ENCODE measurements at regions not wholly inside any gene's neighbourhood (a gene's known extent, or its start where the extent isn't known, plus 50 kb on each side); places are given as distances from the start of the nearest gene placed in this dataset.
"Not testable (repeated sequence)": the region's sequence is repeated elsewhere in the genome, so short reads cannot be mapped to it uniquely, and the experiment has no call there.

DNA sequence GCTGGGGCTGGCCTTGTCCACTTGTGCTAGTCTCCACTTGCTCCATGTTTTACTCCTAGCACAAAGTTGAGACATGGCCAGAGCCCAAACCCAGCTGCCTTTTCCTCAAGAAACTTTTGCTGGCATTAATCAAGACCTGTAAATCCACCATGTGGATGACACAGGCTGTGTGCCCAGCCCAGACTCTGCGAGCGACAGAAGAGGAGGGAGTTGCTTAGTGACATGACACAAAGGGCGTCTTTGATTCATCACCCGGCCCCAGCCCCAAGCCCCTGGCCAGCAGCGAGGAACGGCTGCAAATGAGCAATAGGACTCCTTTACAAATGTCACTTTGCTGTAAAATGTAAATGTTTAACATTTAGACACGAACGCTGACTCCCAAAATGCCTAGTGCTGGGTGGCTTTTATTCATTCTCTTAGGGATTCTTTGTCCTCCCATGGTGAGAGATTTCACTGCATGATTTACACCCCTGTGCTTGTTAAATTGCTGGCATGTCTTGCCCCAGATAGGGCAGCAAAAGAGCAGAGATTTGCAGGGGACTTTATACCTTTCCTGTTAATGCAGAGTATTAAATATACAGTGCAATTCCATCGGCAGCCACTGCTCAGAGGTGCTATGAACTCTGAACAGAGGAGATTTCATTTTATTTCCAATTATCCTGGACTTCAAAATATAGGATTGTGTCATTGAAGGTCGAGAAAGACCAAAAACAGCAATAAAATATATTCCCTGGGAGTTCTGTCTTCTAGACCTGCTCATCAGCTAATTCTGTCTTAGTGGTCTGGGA, 263.6 kb upstream of the NCAM1 start:
- no peak for DNase-seq (ENCODE audit: low read depth)

DNA sequence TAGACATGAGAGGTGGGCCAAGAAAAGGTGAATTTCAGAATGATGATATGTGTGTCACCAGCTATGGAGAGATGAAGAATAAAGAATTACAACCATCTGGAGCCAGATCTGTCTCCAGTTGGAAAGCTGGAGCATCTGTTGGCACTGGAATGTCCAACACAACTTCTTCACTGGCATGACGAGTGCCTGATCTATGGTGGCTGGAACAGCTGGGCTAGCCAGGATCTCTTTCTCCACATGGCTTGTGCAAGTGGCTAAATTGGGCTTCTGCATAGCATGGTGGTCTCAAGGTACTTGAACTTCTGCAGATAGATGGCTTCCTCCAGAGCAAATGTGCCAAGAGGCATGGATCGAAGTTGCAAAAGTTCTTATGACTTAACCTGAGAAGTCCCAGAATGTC, 256.1 kb upstream of the NCAM1 start:
- no peak for DNase-seq (ENCODE audit: low read depth)

DNA sequence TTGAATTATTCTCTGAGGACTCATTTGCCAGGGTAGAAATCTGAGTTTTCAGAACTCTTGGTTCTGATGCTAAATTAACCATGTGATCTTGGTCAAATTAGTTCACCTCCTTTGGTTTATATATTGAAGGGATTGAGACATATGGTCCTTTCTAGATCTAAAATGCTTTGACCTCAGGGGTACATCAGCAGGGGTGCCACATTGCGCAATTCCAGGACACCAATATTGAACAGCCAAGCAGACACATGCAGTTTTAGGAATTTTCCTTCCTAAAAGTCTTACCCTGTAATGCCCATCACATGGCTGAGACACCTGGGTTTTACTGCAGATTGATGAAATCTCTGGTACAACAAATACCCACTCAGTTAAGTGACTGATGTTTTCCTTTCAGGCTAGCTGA, 254.4 kb upstream of the NCAM1 start:
- DNase-seq (ENCODE audit: low read depth), result no peak

DNA sequence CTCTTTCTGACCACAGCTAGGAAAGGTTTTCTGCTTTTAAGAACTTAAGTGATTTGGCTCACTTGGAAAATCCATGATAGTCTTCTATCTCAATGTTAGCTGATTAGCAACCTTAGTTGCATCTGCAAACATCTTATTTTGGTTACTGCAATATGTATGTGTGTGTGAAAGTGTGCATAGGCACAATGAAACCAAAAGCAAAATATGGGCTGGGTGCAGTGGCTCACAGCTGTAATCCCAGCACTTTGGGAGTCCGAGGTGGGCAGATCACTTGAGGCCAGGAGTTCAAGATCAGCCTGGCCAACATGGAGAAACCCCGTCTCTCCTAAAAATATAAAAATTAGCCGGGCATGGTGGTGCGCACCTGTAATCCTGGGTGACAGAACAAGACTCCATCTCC, 246.9 kb upstream of the NCAM1 start:
- DNase-seq (ENCODE audit: low read depth), result not testable (repeated sequence)

GRCh38 chr11:112715056-112715455, 246.2 kb upstream of the NCAM1 start:
- no peak for DNase-seq (ENCODE audit: low read depth)

DNA sequence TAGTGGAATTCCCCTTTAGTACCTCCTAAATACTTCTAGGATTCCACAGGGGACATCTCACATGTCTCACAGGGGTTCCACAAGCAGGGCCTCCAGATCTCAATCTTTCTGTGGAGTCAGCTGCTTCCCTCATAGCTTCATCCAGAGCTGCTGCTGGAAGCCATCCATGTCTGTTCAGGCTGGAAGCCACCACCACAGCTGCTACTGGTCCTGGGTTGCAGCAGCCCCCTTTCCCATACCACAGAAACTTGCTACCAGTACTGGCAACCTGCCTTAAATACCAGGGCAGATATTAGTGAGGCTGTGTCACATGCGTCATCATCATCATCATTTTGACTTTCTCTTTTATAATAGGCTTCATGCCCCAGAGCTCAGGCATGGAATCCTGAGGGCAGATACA, 242.7 kb upstream of the NCAM1 start:
- DNase-seq (ENCODE audit: low read depth), result no peak

- no peak for DNase-seq (ENCODE audit: low read depth)
These were observed 241.3 kb upstream of the NCAM1 start for GRCh38 chr11:112719736-112720525.

GRCh38 chr11:112722148-112722547, 239.1 kb upstream of the NCAM1 start:
- no peak for DNase-seq (ENCODE audit: low read depth)

DNA sequence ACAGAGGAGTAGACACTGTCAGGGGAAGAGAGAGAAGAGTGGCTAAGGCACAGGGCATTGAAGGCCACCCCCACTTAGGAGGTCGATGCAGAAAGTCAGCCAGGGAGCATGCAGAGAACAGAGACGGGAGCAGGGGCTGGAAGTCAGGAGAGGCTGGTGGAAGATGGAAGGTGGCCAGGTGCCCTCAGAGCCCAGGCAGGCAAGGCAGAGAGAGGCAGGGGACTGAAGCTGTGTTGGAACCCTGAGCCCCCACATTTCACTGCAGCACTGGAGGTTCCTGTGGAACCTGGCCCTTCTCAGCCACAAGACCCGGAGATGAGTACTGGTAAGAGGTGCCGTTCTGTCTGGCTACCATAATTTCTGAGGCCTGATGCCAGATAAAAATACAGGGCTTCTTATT, 238.3 kb upstream of the NCAM1 start:
- no peak for DNase-seq (ENCODE audit: low read depth)

GRCh38 chr11:112723676-112724495, 237.3 kb upstream of the NCAM1 start:
- no peak for DNase-seq (ENCODE audit: low read depth)

- DNase-seq (ENCODE audit: low read depth), result no peak
These were observed 236.8 kb upstream of the NCAM1 start for GRCh38 chr11:112724496-112724790.

DNA sequence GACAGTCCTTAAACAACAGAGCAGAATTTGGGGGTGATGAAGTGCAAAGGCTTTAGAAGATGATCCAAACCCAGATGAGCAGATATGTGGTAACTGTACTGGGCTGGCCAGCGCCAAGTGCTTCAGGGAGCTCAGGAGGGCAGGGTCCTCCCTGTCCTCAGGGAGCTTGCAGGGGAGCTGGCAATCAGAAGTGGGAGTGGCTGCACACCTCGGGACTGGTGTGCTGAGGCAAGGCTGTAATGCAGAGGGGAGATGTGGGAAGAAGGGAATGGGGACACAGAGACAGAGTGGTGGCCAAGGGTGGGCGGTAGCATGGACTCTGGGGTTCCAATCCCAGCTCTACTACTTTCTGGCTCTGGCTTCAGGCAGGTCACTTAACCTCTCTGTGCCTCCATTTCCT, 235.6 kb upstream of the NCAM1 start:
- no peak for DNase-seq (ENCODE audit: low read depth)

DNA sequence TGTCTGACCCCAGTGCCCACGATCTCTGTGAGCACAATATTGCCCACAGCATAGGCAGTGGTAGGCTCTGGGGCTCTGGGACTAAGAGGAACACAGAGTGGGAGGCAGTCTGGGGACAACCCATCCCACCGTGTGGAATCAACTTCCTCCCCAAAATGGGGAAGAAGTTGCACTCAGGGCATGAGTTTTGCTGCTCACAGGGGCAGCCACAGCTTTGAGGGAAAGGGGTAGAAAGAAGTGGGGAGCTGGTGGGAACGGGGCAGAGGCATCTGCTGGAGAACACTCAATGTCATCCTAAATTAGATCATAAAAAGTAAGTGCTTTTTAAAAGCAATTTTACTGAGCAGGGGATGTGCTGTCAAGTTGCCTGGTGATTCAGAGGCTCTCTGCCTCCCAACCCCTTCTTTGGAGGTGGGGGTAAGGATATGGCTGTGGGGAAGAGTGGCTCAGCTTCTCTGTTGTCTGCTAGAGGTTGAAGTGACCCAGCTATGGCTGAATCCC, 233.8 kb upstream of the NCAM1 start:
- no peak for DNase-seq (ENCODE audit: low read depth)

DNA sequence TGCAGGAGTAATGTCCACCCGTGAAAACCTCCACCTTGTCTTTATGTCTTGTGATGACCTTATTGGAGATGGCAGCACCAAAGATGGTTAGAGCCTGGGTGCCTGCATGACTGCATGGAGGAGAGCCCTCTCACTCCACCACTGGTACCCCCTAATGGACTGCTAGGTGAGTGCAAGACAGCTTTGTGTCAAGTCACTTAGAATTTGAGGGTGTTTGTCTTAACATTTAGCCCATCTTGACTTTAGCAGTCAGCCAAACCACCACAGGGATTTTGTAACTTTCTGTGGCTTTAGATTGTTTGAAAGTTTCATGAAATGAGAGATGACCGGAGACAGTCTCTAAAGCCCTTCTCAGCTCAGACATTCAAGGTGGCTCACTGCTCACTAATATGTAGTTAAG, 232.9 kb upstream of the NCAM1 start:
- no peak for DNase-seq (ENCODE audit: low read depth)

DNA sequence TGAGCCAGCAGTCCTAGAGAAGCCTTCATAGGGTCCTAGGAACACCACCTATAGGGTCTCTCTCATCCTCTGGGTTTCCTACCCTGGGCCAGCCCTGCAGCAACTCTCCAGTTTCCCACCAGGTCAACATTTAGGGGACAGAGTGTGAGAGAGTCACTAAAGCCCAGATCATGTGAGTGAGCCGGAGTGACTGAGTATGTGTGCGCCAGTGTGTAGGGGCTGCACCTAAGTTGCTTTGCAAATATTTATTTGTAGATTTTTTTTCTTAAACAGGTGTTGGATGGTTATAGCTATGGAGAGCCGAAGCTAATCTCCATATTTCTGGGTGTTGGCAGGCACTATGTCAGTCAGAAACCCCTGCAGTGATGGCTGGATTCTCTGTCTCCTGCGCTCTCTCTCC, 232.5 kb upstream of the NCAM1 start:
- DNase-seq (ENCODE audit: low read depth), result no peak

GRCh38 chr11:112730591-112730990, 230.6 kb upstream of the NCAM1 start:
- DNase-seq (ENCODE audit: low read depth), result no peak

DNA sequence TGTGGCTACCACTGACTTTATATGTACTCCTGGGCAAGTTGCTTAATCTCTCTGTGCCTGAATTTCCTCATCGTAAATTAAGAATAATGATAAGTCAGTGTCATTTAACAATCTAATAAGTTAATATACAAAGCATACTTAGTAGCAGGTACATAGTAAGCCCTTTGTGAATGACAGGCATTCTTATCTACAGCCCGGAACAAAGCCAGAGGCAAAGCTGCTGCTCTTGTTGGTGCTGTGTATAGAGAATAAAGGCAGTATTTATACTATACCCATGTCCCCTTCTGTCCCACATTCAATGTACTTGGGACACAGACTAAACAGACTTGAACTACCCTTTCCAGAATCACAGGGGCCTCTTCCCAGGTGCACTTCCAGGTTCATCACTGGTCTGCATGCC, 229.7 kb upstream of the NCAM1 start:
- DNase-seq (ENCODE audit: low read depth), result no peak

DNA sequence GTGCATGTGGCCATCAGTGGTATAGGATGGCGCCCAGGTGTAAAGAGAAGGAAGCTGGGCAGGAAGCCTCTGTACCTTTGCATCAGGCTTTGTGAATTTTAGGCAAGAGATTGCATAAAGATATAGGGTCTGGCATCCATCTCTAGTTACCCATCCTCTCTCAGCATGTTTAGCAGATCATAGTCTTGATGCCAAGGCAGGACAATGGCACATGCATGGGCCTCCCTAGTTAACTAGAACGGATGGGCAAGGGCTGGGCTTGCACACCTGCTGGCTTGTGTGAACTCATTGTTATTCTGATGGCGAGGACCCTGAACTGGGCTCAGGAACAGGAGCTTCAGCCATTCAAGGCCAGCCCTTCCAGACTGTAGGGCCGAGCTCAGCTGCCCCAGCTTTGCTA, 229.2 kb upstream of the NCAM1 start:
- no peak for DNase-seq (ENCODE audit: low read depth)

- no peak for DNase-seq (ENCODE audit: low read depth)
These were observed 227.0 kb upstream of the NCAM1 start for GRCh38 chr11:112734207-112734606.

DNA sequence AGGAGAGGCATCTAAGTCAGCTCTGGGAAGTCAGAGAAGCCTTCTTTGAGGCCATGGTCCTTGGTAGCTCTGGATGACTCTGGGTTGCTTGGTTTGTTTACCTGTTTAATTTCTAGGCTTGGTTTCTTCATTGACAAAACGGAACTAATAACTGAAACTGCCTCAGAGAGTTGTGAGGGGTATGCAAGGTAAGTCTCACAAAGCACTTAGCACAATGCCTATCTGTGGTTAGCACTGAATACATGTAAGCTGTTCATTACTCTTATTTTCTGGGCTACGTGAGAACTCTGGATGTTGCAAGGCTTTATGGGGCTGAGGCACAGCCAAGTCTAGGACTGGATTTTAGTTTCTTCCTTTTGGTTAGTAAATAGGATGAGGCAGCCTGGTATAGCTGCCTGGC, 225.8 kb upstream of the NCAM1 start:
- no peak for DNase-seq (ENCODE audit: low read depth)

GRCh38 chr11:112744041-112744440, 217.2 kb upstream of the NCAM1 start:
- DNase-seq (ENCODE audit: low read depth), result no peak

- DNase-seq (ENCODE audit: low read depth), result no peak
These were observed 215.2 kb upstream of the NCAM1 start for GRCh38 chr11:112745973-112746372.

DNA sequence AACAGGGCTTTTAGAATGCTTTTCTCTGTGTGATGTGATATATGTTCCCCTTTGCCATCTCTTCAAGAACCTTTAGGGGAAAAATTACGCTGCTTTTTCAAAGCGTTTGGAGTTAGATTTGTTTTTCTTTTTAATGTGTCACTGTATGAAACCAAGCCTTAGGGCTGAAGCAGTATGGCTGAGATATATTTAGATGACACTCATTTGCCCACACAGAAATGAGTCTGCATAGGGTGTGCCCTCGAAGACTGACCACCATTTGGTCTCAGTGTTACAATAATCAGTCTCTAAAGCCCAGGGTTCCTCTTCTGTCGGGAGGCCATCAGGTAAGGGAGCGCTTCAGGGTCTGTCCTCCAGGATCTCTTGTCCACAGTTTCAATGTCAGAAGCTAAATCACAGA, 213.0 kb upstream of the NCAM1 start:
- DNase-seq (ENCODE audit: low read depth), result no peak

All from stimulated activated CD8-positive, alpha-beta memory T cell treated with anti-CD3 and anti-CD28 coated beads, Interleukin-12 subunit alpha, Interleukin-12 subunit beta, amount 100 ng/mL, for 1 hour (primary cell).